ENCODE measurements at regions not wholly inside any gene's neighbourhood (a gene's known extent, or its start where the extent isn't known, plus 50 kb on each side); places are given as distances from the start of the nearest gene placed in this dataset.

DNA sequence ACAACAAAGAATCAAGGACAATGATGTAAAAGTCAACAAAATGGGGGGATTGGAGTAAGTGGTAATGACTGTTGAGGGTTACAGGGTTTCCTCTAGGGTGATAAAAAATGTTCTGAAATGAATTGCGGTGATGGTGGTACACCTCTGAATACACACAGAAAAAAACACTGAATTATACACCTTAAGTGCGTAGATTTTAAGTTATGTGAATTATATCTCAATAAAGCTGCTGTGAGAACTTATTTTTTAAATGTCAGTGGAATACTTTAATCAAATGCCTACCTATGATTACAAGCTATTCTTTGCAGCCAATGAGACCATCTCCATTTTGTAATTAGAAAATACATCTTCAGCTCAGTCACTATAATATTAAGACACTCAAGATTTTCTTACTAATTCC lies 53.5 kb downstream of the ZNF608 start:
- no peaks in the 10 kb centered on the region for H3K36me3 Mint-ChIP-seq (ENCODE audit: low read depth)
- H3K27ac Mint-ChIP-seq = no peak overlapping the region
- DNase-seq (no peak), ATAC-seq (no peak)
- ChIA-PET CTCF (interaction anchor here (0.6 kb wide), 1 partner anchor 1021 kb away, joined by 3 read pairs; no protein-coding TSS in a partner anchor), POLR2A (no interaction called here)
- no peak overlapping the region for H3K4me3 Mint-ChIP-seq
- H3K9me3 Mint-ChIP-seq (ENCODE audit: low read depth) = no peaks in the 10 kb centered on the region
- intact Hi-C loops (cut with DNase I, micrococcal nuclease) = no loop called here
- peaks cover 4% of the 10 kb centered on the region for H3K27me3 Mint-ChIP-seq
- H3K4me1 Mint-ChIP-seq = no peaks in the 10 kb centered on the region

DNA sequence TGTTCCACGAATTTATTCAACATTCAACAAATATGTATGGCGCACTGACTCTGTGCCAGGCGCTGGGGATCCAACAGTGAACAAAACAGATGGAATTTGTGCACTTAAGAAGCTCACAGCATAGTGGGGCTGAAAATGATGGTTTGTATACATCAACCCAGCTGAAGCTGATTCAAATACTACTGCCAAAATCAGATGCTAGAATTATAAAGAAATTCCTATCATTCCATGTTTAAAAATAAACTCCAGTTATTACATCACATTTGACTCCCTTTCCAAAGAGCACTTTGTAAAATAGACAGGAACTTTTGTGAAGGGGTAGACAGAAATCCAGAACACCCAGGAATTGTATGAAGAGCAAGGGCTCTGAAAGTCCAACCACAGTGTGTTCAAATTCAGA lies 54.1 kb downstream of the ZNF608 start:
- CTCF ChIA-PET = no interaction called here
- Mint-ChIP-seq H3K27ac (no peak overlapping the region), H3K27me3 (peaks cover 4% of the 10 kb centered on the region), H3K4me1 (no peaks in the 10 kb centered on the region), H3K9me3 (ENCODE audit: low read depth) (no peaks in the 10 kb centered on the region), H3K4me3 (no peak overlapping the region), H3K36me3 (ENCODE audit: low read depth) (no peaks in the 10 kb centered on the region)
- no peak for DNase-seq
- POLR2A ChIA-PET = no interaction called here
- intact Hi-C loops (cut with DNase I, micrococcal nuclease) = no loop called here
- ATAC-seq = no peak

DNA sequence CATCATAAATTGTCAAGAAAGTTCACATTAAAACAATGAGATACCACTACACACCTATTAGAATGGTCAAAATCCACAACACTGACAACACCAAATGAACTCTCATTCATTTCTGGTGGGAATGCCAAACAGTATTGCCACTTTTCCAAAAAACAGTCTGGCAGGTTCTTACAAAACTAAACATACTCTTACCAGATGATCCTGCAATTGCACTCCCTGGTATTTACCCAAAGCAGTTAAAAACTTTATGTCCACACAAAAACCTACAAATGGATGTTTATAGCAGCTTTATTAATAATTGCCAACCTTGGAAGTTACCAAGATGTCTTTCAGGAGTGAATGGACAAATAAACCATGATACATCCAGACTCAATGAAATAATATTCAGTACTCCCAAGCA lies 56.8 kb downstream of the ZNF608 start:
- POLR2A ChIA-PET = no interaction called here

DNA sequence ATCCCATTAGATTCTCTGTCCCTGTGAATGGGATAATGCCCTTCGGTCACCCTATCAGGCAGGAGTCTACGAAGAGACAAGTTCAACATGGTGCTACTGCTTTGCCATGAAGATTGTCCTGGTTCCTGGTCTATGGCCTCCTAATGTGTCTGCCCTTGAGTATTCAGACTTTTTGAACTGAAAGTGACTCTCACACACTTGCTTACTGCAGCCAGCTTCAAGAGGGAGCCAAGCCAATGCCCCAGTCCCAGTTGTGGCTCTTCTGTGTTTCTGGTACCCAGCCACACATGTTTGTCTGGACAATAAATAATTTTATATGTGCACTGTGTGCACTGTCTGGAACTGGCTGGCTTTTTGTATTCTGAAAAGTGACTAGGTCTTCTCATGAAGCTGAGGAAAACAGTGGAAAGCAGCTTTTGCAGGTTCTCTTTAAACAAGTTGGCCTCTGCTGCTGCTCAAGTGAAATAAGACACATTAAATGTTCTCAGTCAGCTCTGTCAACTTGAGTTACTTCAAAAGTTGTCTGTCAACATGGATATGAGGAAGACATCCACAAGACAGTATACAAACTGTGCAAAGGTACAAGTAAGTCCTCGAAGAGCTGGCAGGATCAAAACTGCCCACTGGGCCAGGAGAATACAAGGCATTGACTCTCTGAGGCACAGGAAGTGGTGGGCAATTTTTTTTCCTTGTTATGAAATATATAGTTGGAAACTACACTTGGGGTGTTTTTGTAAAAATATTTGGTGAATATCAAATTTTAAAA lies 60.0 kb downstream of the ZNF608 start:
- intact Hi-C loops (cut with DNase I, micrococcal nuclease) = no loop called here
- Mint-ChIP-seq H3K27ac (no peak overlapping the region), H3K9me3 (ENCODE audit: low read depth) (no peaks in the 10 kb centered on the region), H3K27me3 (peaks cover 6% of the 10 kb centered on the region), H3K4me1 (no peaks in the 10 kb centered on the region), H3K36me3 (ENCODE audit: low read depth) (no peaks in the 10 kb centered on the region), H3K4me3 (no peak overlapping the region)
- DNase-seq = no peak
- POLR2A ChIA-PET = no interaction called here
- ATAC-seq = no peak
- CTCF ChIA-PET = no interaction called here

More for the DNA sequence above, 56.8 kb downstream of the ZNF608 start:
- Mint-ChIP-seq H3K4me1 (no peaks in the 10 kb centered on the region), H3K9me3 (ENCODE audit: low read depth) (no peaks in the 10 kb centered on the region), H3K36me3 (ENCODE audit: low read depth) (no peaks in the 10 kb centered on the region), H3K27me3 (peaks cover 5% of the 10 kb centered on the region), H3K4me3 (no peak overlapping the region), H3K27ac (no peak overlapping the region)
- intact Hi-C loops (cut with DNase I, micrococcal nuclease) = no loop called here
- DNase-seq (no peak), ATAC-seq (no peak)
- CTCF ChIA-PET = no interaction called here

DNA sequence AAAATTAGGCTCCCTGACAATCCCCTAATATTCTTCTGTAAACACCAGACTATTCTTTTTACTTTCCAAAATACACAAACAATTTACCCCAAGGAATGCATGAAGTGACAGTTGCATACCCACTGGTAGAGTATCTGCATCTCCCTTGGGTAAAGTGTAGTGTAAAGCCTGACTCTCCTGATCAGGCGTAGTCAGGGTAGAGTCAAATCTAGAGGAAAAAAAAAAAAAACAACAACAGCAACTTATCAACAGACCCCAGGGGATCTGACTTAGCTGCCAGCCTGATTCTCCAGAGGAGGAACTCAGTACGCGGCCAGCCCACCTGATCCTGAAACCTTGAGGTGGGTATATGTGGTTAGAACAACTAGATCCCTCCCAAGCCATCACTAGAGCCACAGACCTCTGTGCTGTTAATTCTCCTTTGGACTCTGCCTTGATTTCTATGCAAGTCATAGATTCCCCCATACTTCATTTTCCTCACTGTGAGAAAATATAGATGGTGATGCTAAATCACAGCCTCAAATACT lies 61.0 kb downstream of the ZNF608 start:
- H3K27me3 Mint-ChIP-seq = peaks cover 8% of the 10 kb centered on the region

DNA sequence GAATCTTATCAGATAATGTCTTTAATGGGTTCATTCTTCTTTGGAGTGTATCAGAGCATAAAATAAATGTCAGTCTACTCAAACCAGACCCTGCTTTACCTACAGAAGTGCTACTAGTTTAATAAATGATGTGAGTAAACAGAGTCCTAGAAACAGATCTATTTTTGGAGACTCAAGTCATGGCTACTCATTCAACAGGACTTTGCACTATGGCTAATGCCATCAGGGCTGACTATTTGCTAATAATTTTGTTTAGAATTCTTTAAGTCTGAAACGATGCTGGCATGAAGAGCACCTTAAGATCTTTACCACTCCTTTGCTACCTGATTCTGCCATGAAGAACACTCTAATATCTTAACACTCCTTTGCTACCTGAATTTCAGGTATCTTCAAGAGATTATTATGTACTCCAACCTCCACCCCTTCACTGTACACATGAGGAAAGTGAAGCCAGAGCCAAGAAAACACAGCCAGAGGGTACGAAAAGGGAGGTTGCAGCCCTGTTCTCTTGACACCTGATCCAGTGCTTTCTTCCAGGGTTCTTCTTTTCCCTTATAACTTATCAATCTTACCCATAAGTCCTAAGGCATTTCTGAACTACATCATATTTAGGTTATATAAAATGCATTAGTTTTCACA lies 62.4 kb downstream of the ZNF608 start:
- no peaks in the 10 kb centered on the region for H3K9me3 Mint-ChIP-seq (ENCODE audit: low read depth)
- H3K36me3 Mint-ChIP-seq (ENCODE audit: low read depth) = no peaks in the 10 kb centered on the region

More for the DNA sequence above, 61.0 kb downstream of the ZNF608 start:
- no peaks in the 10 kb centered on the region for H3K4me1 Mint-ChIP-seq
- DNase-seq (no peak), ATAC-seq (no peak)
- H3K36me3 Mint-ChIP-seq (ENCODE audit: low read depth) = no peaks in the 10 kb centered on the region
- ChIA-PET CTCF (no interaction called here), POLR2A (no interaction called here)
- H3K9me3 Mint-ChIP-seq (ENCODE audit: low read depth) = no peaks in the 10 kb centered on the region
- intact Hi-C loops (cut with DNase I, micrococcal nuclease) = no loop called here
- H3K27ac Mint-ChIP-seq = no peak overlapping the region
- H3K4me3 Mint-ChIP-seq = no peak overlapping the region

DNA sequence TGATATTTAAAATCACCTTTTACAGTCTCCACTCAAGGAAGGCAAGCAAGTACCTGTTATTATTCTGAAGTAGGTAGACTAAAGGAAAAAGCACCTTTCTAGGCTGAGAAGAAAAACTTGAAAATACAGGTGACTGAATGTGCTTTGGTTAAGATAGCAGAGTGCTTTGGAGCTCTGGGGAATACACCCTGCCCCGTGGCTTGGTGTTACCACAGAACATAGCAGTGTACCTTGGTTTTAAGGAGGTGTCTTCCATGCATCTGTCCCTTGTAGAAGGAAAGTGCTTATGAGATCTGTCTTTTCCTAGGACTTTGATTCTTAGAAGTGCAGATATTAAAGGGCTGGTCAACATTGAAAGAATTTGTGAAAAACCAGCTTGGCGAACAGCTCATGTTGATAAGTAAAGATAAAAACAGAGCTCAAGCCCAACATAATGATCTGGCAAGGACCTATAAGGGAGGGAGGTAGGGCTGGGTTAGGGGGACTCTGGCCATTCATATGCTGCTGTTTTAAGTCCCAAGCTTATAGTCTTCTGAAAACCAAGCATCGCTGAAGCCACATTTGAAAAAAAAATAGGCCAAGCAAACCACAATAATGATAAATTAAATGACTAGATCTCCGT lies 66.8 kb downstream of the ZNF608 start:
- Mint-ChIP-seq H3K36me3 (ENCODE audit: low read depth) (no peaks in the 10 kb centered on the region), H3K4me3 (no peak overlapping the region), H3K9me3 (ENCODE audit: low read depth) (no peaks in the 10 kb centered on the region), H3K27me3 (peaks cover 6% of the 10 kb centered on the region), H3K27ac (no peak overlapping the region), H3K4me1 (no peaks in the 10 kb centered on the region)
- CTCF ChIA-PET = interaction anchor here (0.7 kb wide), 1 partner anchor 9 kb away, joined by 3 read pairs; no protein-coding TSS in a partner anchor
- DNase-seq (no peak), ATAC-seq (no peak)
- intact Hi-C loops (cut with DNase I, micrococcal nuclease) = no loop called here
- POLR2A ChIA-PET = no interaction called here

More for the DNA sequence above, 62.4 kb downstream of the ZNF608 start:
- Mint-ChIP-seq H3K27ac (no peak overlapping the region), H3K4me3 (no peak overlapping the region), H3K4me1 (no peaks in the 10 kb centered on the region), H3K27me3 (peaks cover 6% of the 10 kb centered on the region)
- ATAC-seq (no peak), DNase-seq (no peak)
- POLR2A ChIA-PET = no interaction called here
- CTCF ChIA-PET = no interaction called here
- intact Hi-C loops (cut with DNase I, micrococcal nuclease) = no loop called here

DNA sequence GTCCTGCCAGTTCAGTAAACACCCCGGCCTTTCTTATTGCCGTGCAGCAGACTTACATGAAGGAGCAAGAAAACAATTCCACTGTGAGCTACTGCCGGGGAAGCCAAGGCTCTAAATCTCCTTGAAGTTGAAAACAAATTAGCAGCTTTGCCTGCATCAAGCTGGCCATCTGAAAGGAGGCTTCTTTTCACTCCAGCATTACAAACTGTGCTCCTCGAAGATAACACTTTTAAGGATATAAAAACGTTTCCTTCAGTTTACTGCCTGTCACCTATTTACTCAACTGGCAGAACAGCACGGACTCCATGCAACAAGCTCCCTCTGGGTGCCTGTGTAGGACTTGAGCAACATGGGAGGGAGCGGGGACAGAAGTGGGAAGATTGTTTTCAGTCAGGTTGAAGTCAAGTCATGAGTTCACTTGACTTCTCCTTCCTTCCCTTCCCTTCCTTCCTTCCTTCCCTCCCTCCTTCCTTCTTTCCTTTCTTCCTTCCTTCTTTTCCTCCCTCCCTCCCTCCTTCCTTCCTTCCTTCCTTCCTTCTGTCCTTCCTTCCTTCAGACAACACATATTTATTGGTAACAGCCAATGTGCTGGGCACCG lies 67.4 kb downstream of the ZNF608 start:
- CTCF ChIA-PET = no interaction called here

DNA sequence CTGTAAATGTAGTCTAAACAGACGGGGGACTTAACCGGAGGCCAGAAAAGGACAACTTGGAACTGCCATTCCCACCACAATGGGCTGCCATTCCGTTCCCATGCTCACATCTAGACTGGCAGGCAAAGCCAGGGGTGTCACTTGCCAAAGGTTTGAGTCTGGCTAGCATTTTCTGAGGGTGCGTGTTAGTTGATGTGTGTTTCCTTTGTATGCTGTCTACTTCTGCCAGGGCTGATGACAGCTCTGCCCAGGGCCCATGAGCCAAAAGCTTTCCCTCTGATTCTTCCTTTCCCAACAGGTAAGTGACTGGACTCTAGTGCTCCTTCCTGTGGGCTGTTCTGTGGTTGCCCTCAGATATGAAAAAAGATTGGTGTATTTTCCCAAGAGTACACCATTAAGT lies 68.0 kb downstream of the ZNF608 start:
- Mint-ChIP-seq H3K4me3 (no peak overlapping the region), H3K4me1 (no peaks in the 10 kb centered on the region), H3K27me3 (peaks cover 7% of the 10 kb centered on the region), H3K36me3 (ENCODE audit: low read depth) (no peaks in the 10 kb centered on the region), H3K27ac (no peak overlapping the region), H3K9me3 (ENCODE audit: low read depth) (no peaks in the 10 kb centered on the region)
- ChIA-PET CTCF (no interaction called here), POLR2A (no interaction called here)
- DNase-seq (no peak), ATAC-seq (no peak)
- intact Hi-C loops (cut with DNase I, micrococcal nuclease) = no loop called here

More for the DNA sequence above, 67.4 kb downstream of the ZNF608 start:
- Mint-ChIP-seq H3K4me3 (no peak overlapping the region), H3K36me3 (ENCODE audit: low read depth) (no peaks in the 10 kb centered on the region), H3K9me3 (ENCODE audit: low read depth) (no peaks in the 10 kb centered on the region), H3K4me1 (no peaks in the 10 kb centered on the region), H3K27me3 (peaks cover 6% of the 10 kb centered on the region), H3K27ac (no peak overlapping the region)
- intact Hi-C loops (cut with DNase I, micrococcal nuclease) = no loop called here
- POLR2A ChIA-PET = no interaction called here
- ATAC-seq (no peak), DNase-seq (no peak)

DNA sequence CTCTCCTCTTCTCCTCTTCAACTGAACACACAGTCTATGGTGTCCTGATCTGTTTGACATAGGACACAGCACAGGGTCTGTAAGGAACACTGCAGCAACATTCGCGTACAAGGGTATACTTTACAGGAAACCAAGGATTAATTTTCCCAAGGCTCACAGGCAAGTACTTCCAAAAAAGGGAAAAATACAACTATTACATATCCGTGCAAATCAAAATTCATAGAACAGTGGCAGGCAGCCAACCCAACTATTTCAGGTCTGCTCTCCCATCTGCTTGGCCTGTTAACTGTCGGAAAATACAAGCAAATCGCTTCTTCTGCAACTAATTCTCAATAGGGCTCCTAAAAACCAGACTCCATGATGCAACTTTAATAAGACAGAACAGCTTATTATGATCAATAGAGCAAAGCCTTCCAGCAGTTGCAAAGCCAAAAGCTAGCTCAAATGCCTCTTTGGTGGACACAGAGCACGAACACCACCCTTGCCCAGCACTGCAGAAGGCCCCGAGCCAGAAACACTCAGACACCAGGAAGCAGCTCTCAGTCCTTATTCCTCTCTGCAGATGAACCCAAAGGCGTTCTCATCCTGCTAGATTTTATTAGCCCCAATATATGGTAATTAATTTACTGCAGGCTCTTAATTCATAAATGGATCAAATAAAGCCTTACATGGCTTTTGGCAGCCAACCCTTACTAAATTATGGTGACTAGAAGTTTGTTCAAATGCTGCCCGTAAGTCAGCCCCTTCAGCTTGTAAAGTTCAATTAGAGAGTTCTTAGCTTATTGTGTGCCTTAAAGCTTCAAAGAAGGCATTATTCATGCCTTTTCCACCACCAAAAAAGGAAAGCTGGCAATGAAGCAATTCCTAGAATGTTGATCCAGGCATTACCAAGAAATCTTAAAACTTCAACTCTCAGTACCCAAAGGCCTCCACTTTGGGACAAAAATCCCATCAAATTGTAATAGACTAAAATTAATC lies 68.8 kb downstream of the ZNF608 start:
- no peaks in the 10 kb centered on the region for H3K36me3 Mint-ChIP-seq (ENCODE audit: low read depth)
- intact Hi-C loops (cut with DNase I, micrococcal nuclease) = no loop called here
- ChIA-PET CTCF (no interaction called here), POLR2A (no interaction called here)
- DNase-seq (no peak), ATAC-seq (no peak)
- peaks cover 7% of the 10 kb centered on the region for H3K27me3 Mint-ChIP-seq
- H3K4me3 Mint-ChIP-seq = no peak overlapping the region
- H3K27ac Mint-ChIP-seq = no peak overlapping the region
- H3K4me1 Mint-ChIP-seq = no peaks in the 10 kb centered on the region
- no peaks in the 10 kb centered on the region for H3K9me3 Mint-ChIP-seq (ENCODE audit: low read depth)

Measured in activated CD4-positive, alpha-beta T cell treated with anti-CD3 and anti-CD28 coated beads for 36 hours (primary cell).